A549 (cell line): ENCODE measurements at regions not wholly inside any gene's neighbourhood (a gene's known extent, or its start where the extent isn't known, plus 50 kb on each side); places are given as distances from the start of the nearest gene placed in this dataset.
"Not testable (repeated sequence)": the region's sequence is repeated elsewhere in the genome, so short reads cannot be mapped to it uniquely, and the experiment has no call there.

Experiments used
- ATAC-seq, 2 experiments: fragments of 200-7000 bp in 1 of 2; fragments of >200 bp in 1 of 2; cut with Nextera tagmentation in 1 of 2; cut with Tn5 transposase in 1 of 2; 3 replicates each; pipeline versions ENCODE4 v1.8.0 to v1.9.1; 2018 to 2020; ENCODE audit warnings: mild to moderate bottlenecking in 1 of 2, moderate library complexity in 1 of 2
- CTCF ChIA-PET: fragments of 300-600 bp; sonication (Branson Sonifier 250); formaldehyde crosslinking; extraction: SDS; loops from one replicate; lab custom pipeline; 2021; ENCODE audit warnings: antibody characterized with exemption, inconsistent platforms; lab: Yijun Ruan, JAX
- POLR2A ChIA-PET: fragments of 350-600 bp; formaldehyde crosslinking; extraction: SDS; loops from one replicate; lab custom pipeline; 2021; ENCODE audit warnings: antibody characterized with exemption, inconsistent platforms; lab: Yijun Ruan, JAX
- DNase-seq, 2 experiments: peaks; one replicate each; pipeline versions ENCODE4 v3.0.0 to v3.0.0-alpha.2; 2011 to 2016; ENCODE audit warnings: low read depth in 1 of 2, low spot score in 1 of 2
- FAIRE-seq: peaks from 2 replicates; lab custom pipeline; 2011; peaks lifted over from hg19 to GRCh38; lab: Jason Lieb, UNC
- H3K27ac ChIP-seq, 2 experiments: fragments of >200 bp; sonication (Bioruptor Twin); formaldehyde crosslinking; 3 replicates each; pipeline ENCODE4 v1.5.1; 2016 to 2017
- H3K4me1 ChIP-seq: fragments of >200 bp; sonication (Bioruptor Twin); formaldehyde crosslinking; 3 replicates; pipeline ENCODE4 v1.6.1; 2016
- H3K4me2 ChIP-seq: fragments of >200 bp; sonication (Bioruptor Twin); formaldehyde crosslinking; 3 replicates; pipeline ENCODE4 v1.6.1; 2016
- H3K4me3 ChIP-seq: fragments of >200 bp; sonication (Bioruptor Twin); formaldehyde crosslinking; 3 replicates; pipeline ENCODE4 v1.5.1; 2016
- H3K9me3 ChIP-seq: fragments of >200 bp; sonication (Bioruptor Twin); formaldehyde crosslinking; 3 replicates; pipeline ENCODE4 v1.6.1; 2016
- BHLHE40 ChIP-seq: IDR thresholded peaks from 2 replicates; pipeline ENCODE4 v1.6.1; 2012; ENCODE audit warnings: low read depth, low read length, inconsistent platforms
- CBX2 ChIP-seq: fragments of 200-600 bp; sonication (generic); IDR thresholded peaks from 2 replicates; pipeline ENCODE4 v1.6.1; 2016; ENCODE audit warnings: low read depth, mild to moderate bottlenecking, borderline replicate concordance
- CHD4 ChIP-seq: fragments of 200-600 bp; sonication (generic); IDR thresholded peaks from 2 replicates; pipeline ENCODE4 v1.6.1; 2016; ENCODE audit warnings: antibody characterized with exemption, mild to moderate bottlenecking, borderline replicate concordance
- EHMT2 ChIP-seq: fragments of 200-600 bp; sonication (generic); IDR thresholded peaks from 2 replicates; pipeline ENCODE4 v1.6.1; 2016; ENCODE audit warnings: antibody characterized with exemption, low read depth, mild to moderate bottlenecking, moderate library complexity
- EP300 ChIP-seq, 2 experiments: fragments of >200 bp; sonication (Bioruptor Twin); formaldehyde crosslinking; IDR thresholded peaks; 2 replicates in 1 of 2; 3 replicates in 1 of 2; pipeline ENCODE4 v1.6.1; 2016 to 2017
- HEYL ChIP-seq: fragments of 250-450 bp; sonication (Bioruptor Pico); IDR thresholded peaks from 2 replicates; pipeline ENCODE4 v1.8.0; 2021; ENCODE audit warnings: mild to moderate bottlenecking, moderate library complexity
- HOXA7 ChIP-seq: fragments of 250-450 bp; sonication (Bioruptor Pico); IDR thresholded peaks from 2 replicates; pipeline ENCODE4 v1.5.0; 2020; ENCODE audit warnings: mild to moderate bottlenecking, moderate library complexity
- HOXB5 ChIP-seq: fragments of 250-450 bp; sonication (Bioruptor Pico); IDR thresholded peaks from 2 replicates; pipeline ENCODE4 v1.5.0; 2020; ENCODE audit warnings: mild to moderate bottlenecking, moderate library complexity
- JUN ChIP-seq, 2 experiments: fragments of >200 bp; sonication (Bioruptor Twin); formaldehyde crosslinking; IDR thresholded peaks; 2 replicates in 1 of 2; 3 replicates in 1 of 2; pipeline ENCODE4 v1.6.1; 2016 to 2017
- JUNB ChIP-seq: fragments of >200 bp; sonication (Bioruptor Twin); formaldehyde crosslinking; IDR thresholded peaks from 2 replicates; pipeline ENCODE4 v1.6.1; 2016
- KDM1A ChIP-seq: fragments of 200-600 bp; sonication (generic); IDR thresholded peaks from 2 replicates; pipeline ENCODE4 v1.6.1; 2016; ENCODE audit warnings: low read depth, mild to moderate bottlenecking
- MAZ ChIP-seq: fragments of 150-350 bp; IDR thresholded peaks from 2 replicates; pipeline ENCODE4 v1.6.1; 2014; ENCODE audit warnings: antibody characterized with exemption, low read depth, low read length, borderline replicate concordance
- POLR2A ChIP-seq: IDR thresholded peaks from 2 replicates; pipeline ENCODE4 v1.6.1; 2012; ENCODE audit warnings: mild to moderate bottlenecking, low read length
- POLR2AphosphoS2 ChIP-seq: conservative IDR thresholded peaks from 2 replicates; pipeline ENCODE4 v1.6.1; 2012; ENCODE audit warnings: low read length, improper control_type of control experiment, inconsistent platforms
- RAD21 ChIP-seq, 2 experiments: fragments of >200 bp in 1 of 2; sonication (Bioruptor Twin) in 1 of 2; formaldehyde crosslinking in 1 of 2; IDR thresholded peaks in 1 of 2; conservative IDR thresholded peaks in 1 of 2; 2 replicates in 1 of 2; 3 replicates in 1 of 2; pipeline ENCODE4 v1.6.1; 2012 to 2018; ENCODE audit warnings: inconsistent platforms in 1 of 2
- RCOR1 ChIP-seq: fragments of 150-350 bp; IDR thresholded peaks from 2 replicates; pipeline ENCODE4 v1.6.1; 2014; ENCODE audit warnings: antibody characterized with exemption, low read length, low read depth
- SMC3 ChIP-seq: fragments of >200 bp; sonication (Bioruptor Twin); formaldehyde crosslinking; IDR thresholded peaks from 3 replicates; pipeline ENCODE4 v1.6.1; 2018; ENCODE audit warnings: inconsistent platforms
- SREBF2 ChIP-seq: fragments of 450-650 bp; IDR thresholded peaks from 2 replicates; pipeline ENCODE4 v1.6.1; 2014; ENCODE audit warnings: mild to moderate bottlenecking, moderate library complexity
- TFCP2L1 ChIP-seq: fragments of 250-450 bp; sonication (Bioruptor Pico); IDR thresholded peaks from 2 replicates; pipeline ENCODE4 v1.5.0; 2021; ENCODE audit warnings: mild to moderate bottlenecking
- ZC3H11A ChIP-seq: fragments of 450-650 bp; IDR thresholded peaks from 2 replicates; pipeline ENCODE4 v1.6.1; 2014; ENCODE audit warnings: antibody characterized with exemption, mild to moderate bottlenecking
- ZSCAN20 ChIP-seq: fragments of 250-450 bp; sonication (Bioruptor Pico); IDR thresholded peaks from 2 replicates; pipeline ENCODE4 v1.8.0; 2022; ENCODE audit warnings: mild to moderate bottlenecking, moderate library complexity
- WGBS: methylation state at CpG from one replicate; pipeline ENCODE4 v1.1.6; 2017; ENCODE audit errors: missing lambda C conversion rate; 5-methylcytosine and 5-hydroxymethylcytosine counted together
- TF ChIP-seq, protein P1 (sequence below): fragments of 150-350 bp; IDR thresholded peaks from 2 replicates; pipeline ENCODE4 v1.6.1; 2014; ENCODE audit warnings: low read depth, mild to moderate bottlenecking, low read length
- TF ChIP-seq, protein P2 (sequence below): fragments of 450-650 bp; IDR thresholded peaks from 2 replicates; pipeline ENCODE4 v1.6.1; 2014; ENCODE audit warnings: antibody characterized with exemption

DNA sequence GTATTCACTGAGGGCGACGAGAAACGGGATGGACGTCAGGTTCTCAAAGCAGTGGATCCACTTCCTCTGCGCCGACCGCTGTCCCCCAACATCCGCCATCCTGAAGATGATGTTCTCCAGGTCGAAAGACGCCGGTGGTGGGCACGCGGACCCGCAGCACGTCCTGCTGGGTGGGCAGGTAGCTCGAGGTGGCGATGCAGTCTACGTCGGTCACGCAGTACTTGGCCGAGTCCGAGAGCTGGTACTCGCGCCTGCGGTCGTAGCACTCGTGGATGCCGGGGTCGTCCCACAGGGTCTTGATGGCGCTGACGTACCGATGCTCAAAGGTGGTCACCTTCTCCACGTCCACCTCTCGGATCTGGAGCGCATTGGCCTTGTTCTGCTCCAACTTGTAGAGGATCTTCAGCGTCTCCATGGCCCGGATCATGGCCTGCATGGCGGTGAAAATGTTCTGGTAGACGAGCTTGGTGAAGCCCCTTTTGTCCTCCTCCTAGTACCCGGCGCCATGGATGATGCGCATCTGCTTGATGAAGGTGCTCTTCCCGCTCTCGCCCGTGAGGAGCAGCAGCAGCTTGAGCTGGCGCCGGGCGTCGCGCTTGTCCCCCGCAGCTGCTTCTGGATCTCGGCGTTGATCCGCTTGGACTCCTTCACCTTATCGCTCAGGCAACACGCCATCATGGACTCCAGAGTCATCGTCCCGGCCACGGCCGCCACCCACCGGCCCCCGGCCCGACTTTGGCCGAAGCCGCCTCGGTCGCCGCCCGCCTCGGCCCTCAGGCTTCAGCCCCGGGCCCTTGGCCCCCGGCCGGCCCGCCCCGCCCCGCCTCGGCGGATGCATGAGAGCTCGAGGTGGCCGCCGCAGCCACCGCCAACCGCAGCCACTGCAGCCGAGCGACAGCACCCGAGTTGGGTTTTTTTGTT lies 122.9 kb upstream of the KCTD7 start:
- FAIRE-seq (no peak), ATAC-seq (no peak), DNase-seq (no peak)
- WGBS, result 76% methylated on average over 73 of the region's 86 CpGs
- Histone ChIP-seq H3K9me3 (no peaks in the 10 kb centered on the region), H3K4me1 (no peaks in the 10 kb centered on the region), H3K4me3 (no peak overlapping the region), H3K27ac (peak overlapping the region in 1 of 2 experiments; percentile 60; a peak in 1 of 6 replicates), H3K4me2 (peak overlapping the region; percentile 46; the same call in 2 of the 3 replicates)
- CTCF ChIA-PET, result no interaction called here
- POLR2A ChIA-PET, result interaction anchor here (0.6 to 1.2 kb wide), 2 partner anchors 12 to 21 kb away, joined by 7 read pairs; no protein-coding TSS in a partner anchor
- no peak for TF ChIP-seq RAD21 (conservative IDR thresholded peaks at IDR 0.05 in 1 of 2, IDR thresholded peaks at IDR 0.05 in 1 of 2)
- TF ChIP-seq POLR2AphosphoS2, result no peak
- TF ChIP-seq TFCP2L1 (CRISPR knock-in tag), result no peak
- no peak for TF ChIP-seq EHMT2
- no peak for TF ChIP-seq SREBF2
- TF ChIP-seq HOXB5 (CRISPR knock-in tag), result no peak
- no peak for TF ChIP-seq JUNB
- TF ChIP-seq KDM1A, result no peak
- no peak for TF ChIP-seq JUN (IDR thresholded peaks at IDR 0.05)
- TF ChIP-seq SMC3, result no peak
- no peak for TF ChIP-seq HEYL
- TF ChIP-seq BHLHE40, result no peak
- no peak for TF ChIP-seq CHD4
- TF ChIP-seq RCOR1, result no peak
- TF ChIP-seq POLR2A, result no peak
- TF ChIP-seq ZSCAN20, result no peak
- TF ChIP-seq CBX2, result no peak
- no peak for TF ChIP-seq HOXA7 (CRISPR knock-in tag)
- no peak for TF ChIP-seq MAZ

DNA sequence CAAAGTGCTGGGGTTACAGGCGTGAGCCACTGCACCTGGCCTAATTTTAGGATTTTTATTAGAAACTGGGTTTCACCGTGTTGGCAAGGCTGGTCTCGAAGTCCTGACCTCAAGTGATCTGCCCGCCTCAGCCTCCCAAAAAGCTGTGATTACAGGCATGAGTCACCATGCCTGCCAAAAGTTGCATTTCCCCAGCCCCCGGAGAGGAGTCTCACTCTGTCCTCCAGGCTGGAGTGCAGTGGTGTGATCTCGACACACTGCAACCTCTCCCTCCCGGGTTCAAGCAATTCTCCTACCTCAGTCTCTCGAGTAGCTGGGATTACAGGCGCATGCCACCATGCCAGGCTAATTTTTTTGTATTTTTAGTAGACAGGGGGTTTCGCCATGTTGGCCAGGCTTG lies 122.0 kb upstream of the KCTD7 start:
- FAIRE-seq, H3K9me3 ChIP-seq, DNase-seq, CTCF ChIA-PET, H3K4me2 ChIP-seq, H3K27ac ChIP-seq, H3K4me1 ChIP-seq, H3K4me3 ChIP-seq, ATAC-seq: not testable (repeated sequence)
- WGBS, result 82% methylated on average over 10 of the region's 10 CpGs
- POLR2A ChIA-PET, result interaction anchor here (0.6 to 1.2 kb wide), 2 partner anchors 13 to 20 kb away, joined by 7 read pairs; no protein-coding TSS in a partner anchor

DNA sequence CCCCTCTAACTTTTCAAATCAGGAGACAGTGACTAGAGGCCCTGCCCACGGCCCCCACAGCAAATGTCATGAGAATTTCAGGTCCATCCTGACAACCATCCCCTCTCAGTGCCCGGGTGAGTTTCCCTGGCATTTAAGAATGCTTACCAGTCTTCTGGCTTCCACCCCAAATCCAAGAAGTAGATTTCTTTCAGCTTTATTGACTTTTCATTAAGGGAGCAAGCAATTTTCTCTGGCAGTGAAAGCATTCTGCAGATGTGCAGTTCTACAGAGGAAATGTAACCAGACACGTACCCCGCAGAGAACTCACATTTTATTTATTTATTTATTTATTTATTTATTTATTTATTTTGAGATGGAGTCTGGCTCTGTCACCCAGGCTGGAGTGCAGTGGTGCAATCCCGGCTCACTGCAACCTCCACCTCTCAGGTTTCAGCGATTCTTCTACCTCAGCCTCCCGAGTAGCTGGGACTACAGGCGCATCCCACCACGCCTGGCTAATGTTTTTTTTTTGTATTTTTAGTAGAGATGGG lies 120.9 kb upstream of the KCTD7 start:
- TF ChIP-seq, protein P1, sequence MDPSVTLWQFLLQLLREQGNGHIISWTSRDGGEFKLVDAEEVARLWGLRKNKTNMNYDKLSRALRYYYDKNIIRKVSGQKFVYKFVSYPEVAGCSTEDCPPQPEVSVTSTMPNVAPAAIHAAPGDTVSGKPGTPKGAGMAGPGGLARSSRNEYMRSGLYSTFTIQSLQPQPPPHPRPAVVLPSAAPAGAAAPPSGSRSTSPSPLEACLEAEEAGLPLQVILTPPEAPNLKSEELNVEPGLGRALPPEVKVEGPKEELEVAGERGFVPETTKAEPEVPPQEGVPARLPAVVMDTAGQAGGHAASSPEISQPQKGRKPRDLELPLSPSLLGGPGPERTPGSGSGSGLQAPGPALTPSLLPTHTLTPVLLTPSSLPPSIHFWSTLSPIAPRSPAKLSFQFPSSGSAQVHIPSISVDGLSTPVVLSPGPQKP, result no peak
- TF ChIP-seq HOXB5 (CRISPR knock-in tag), result no peak
- TF ChIP-seq, protein P2, sequence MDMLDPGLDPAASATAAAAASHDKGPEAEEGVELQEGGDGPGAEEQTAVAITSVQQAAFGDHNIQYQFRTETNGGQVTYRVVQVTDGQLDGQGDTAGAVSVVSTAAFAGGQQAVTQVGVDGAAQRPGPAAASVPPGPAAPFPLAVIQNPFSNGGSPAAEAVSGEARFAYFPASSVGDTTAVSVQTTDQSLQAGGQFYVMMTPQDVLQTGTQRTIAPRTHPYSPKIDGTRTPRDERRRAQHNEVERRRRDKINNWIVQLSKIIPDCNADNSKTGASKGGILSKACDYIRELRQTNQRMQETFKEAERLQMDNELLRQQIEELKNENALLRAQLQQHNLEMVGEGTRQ, result no peak
- no peak for TF ChIP-seq CBX2
- TF ChIP-seq ZC3H11A, result peak; percentile 33; the same call in 1 of the 2 replicates
- TF ChIP-seq EP300 (IDR thresholded peaks at IDR 0.05), result no peak
- 75% methylated on average over 9 of the region's 9 CpGs for WGBS
- Histone ChIP-seq H3K4me2 (no peak overlapping the region), H3K27ac (no peak overlapping the region), H3K4me1 (no peaks in the 10 kb centered on the region), H3K9me3 (no peaks in the 10 kb centered on the region), H3K4me3 (no peak overlapping the region)
- FAIRE-seq (no peak), DNase-seq (no peak), ATAC-seq (no peak)
- ChIA-PET CTCF (no interaction called here), POLR2A (no interaction called here)
